Ishikawa (cell line): ENCODE measurements at regions not wholly inside any gene's neighbourhood (a gene's known extent, or its start where the extent isn't known, plus 50 kb on each side); places are given as distances from the start of the nearest gene placed in this dataset.

Source experiments
- CEBPB ChIP-seq: IDR thresholded peaks from 2 replicates; pipeline ENCODE4 v1.6.1; 2012
- CREB1 ChIP-seq: IDR thresholded peaks from 2 replicates; pipeline ENCODE4 v1.6.1; 2012; ENCODE audit warnings: low read depth
- EGR1 ChIP-seq: IDR thresholded peaks from 2 replicates; pipeline ENCODE4 v1.6.1; 2012
- EP300 ChIP-seq: IDR thresholded peaks from 2 replicates; pipeline ENCODE4 v1.6.1; 2012; ENCODE audit warnings: borderline replicate concordance
- FOXM1 ChIP-seq: IDR thresholded peaks from 2 replicates; pipeline ENCODE4 v1.6.1; 2012; ENCODE audit warnings: low read depth, borderline replicate concordance
- MAX ChIP-seq: IDR thresholded peaks from 2 replicates; pipeline ENCODE4 v1.6.1; 2012
- NFIC ChIP-seq: IDR thresholded peaks from 2 replicates; pipeline ENCODE4 v1.6.1; 2012
- RAD21 ChIP-seq: IDR thresholded peaks from 2 replicates; pipeline ENCODE4 v1.6.1; 2012; ENCODE audit warnings: low read depth
- REST ChIP-seq: IDR thresholded peaks from 2 replicates; pipeline ENCODE4 v1.6.1; 2012; ENCODE audit warnings: low read depth, mild to moderate bottlenecking
- TAF1 ChIP-seq: IDR thresholded peaks from 2 replicates; pipeline ENCODE4 v1.6.1; 2012; ENCODE audit warnings: low read depth, mild to moderate bottlenecking
- TCF12 ChIP-seq: IDR thresholded peaks from 2 replicates; pipeline ENCODE4 v1.6.1; 2012; ENCODE audit warnings: low read depth
- TEAD4 ChIP-seq: IDR thresholded peaks from 2 replicates; pipeline ENCODE4 v1.6.1; 2012
- USF1 ChIP-seq: IDR thresholded peaks from 2 replicates; pipeline ENCODE4 v1.6.1; 2012
- YY1 ChIP-seq: IDR thresholded peaks from 2 replicates; pipeline ENCODE4 v1.6.1; 2012; ENCODE audit warnings: low read depth
- ZBTB7A ChIP-seq: IDR thresholded peaks from 2 replicates; pipeline ENCODE4 v1.6.1; 2012; ENCODE audit warnings: low read depth

DNA sequence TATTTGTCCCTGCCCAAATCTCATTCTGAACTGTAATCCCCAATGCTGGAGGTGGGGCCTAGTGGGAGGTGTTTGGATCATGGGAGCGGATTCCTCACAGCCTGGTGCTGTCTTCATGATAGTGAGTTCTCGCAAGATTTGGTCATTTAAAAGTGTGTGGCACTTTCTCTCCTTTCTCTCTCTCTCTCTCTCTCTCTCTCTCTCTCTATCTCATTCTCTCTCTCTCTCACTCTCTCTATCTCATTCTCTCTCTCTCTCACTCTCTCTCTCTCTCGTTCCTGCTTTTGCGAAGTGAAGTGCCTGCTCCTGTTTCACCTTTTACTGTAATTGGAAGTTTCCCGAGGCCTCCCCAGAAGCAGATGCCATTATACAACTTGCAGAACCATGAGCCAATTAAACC is 207.3 kb upstream of the NR4A3 start:
- TF ChIP-seq CREB1 (no peak), ZBTB7A (no peak), RAD21 (no peak), NFIC (no peak), TAF1 (no peak), MAX (no peak), REST (no peak)

DNA sequence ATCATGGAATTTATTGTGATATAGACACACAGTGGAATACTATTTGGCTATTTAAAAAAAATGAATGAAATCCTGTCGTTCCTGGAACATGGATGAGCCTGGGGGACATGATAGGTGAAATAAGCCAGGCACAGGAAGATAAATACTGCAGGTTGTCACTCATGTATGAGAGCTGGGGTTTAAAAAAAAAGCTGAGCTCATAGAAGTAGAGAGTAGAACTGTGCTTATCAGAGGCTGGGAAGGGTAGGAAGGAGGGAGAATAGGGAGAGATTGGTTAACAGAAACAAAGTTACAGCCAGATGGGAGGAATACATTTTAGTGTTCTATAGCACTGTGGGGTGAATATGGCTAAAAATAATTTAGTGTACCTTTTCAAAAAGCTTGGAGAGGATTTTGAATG is 200.6 kb upstream of the NR4A3 start:
- TF ChIP-seq MAX (no peak), USF1 (no peak), ZBTB7A (no peak), TCF12 (no peak), EGR1 (no peak), TEAD4 (no peak), REST (no peak), NFIC (no peak), YY1 (no peak), EP300 (no peak), TAF1 (no peak), CREB1 (no peak), FOXM1 (no peak), RAD21 (no peak)

- TF ChIP-seq ZBTB7A = no peak
- no peak for TF ChIP-seq REST
- no peak for TF ChIP-seq NFIC
- TF ChIP-seq CREB1 = no peak
- TF ChIP-seq TEAD4 = no peak
- TF ChIP-seq TCF12 = no peak
- no peak for TF ChIP-seq FOXM1
- TF ChIP-seq CEBPB = no peak
- TF ChIP-seq MAX = no peak
- no peak for TF ChIP-seq RAD21
- TF ChIP-seq EP300 = no peak
- no peak for TF ChIP-seq USF1
- no peak for TF ChIP-seq YY1
- TF ChIP-seq TAF1 = no peak
- TF ChIP-seq EGR1 = no peak
These were observed 199.0 kb upstream of the NR4A3 start for GRCh38 chr9:99622679-99623078.

GRCh38 chr9:99623780-99624364 is 197.8 kb upstream of the NR4A3 start:
- TF ChIP-seq TCF12 (no peak), EGR1 (no peak), CEBPB (no peak), RAD21 (no peak), YY1 (no peak), CREB1 (no peak), REST (no peak), TEAD4 (no peak), USF1 (no peak), ZBTB7A (no peak), EP300 (no peak), FOXM1 (no peak), MAX (no peak), TAF1 (no peak), NFIC (no peak)
